OCI-LY7 (cell line): ENCODE measurements at regions not wholly inside any gene's neighbourhood (a gene's known extent, or its start where the extent isn't known, plus 50 kb on each side); places are given as distances from the start of the nearest gene placed in this dataset.

ENCODE experiments used
- CTCF ChIP-seq: fragments of 200-600 bp; sonication (generic); conservative IDR thresholded peaks from 2 replicates; pipeline ENCODE4 v1.5.1; 2014; ENCODE audit warnings: mild to moderate bottlenecking, antibody characterized with exemption, low read length, moderate library complexity, mixed read lengths
- EZH2phosphoT487 ChIP-seq: fragments of 200-600 bp; sonication (generic); IDR thresholded peaks from 2 replicates; pipeline ENCODE4 v1.6.1; 2018; ENCODE audit warnings: low read depth, borderline replicate concordance, mild to moderate bottlenecking, mixed run types, antibody characterized with exemption, low read length, moderate library complexity, mixed read lengths

GRCh38 chr10:35268323-35268722, 68.0 kb upstream of the CCNY start:
- TF ChIP-seq CTCF, result no peak
- TF ChIP-seq EZH2phosphoT487, result no peak
